ENCODE measurements at regions not wholly inside any gene's neighbourhood (a gene's known extent, or its start where the extent isn't known, plus 50 kb on each side); places are given as distances from the start of the nearest gene placed in this dataset.
A peak's percentile ranks its signal among the peaks of the same experiment; 100 is the strongest.

GRCh38 chr1:70528590-70529333 lies 117.7 kb downstream of the CTH start:
- TF ChIP-seq CTCF (IDR thresholded peaks at IDR 0.05; ENCODE audit: control insufficient read depth, insufficient read depth, low read depth, low read length, missing control alignments), result peak; percentile 82
- DNase-seq (ENCODE audit: low read depth), result no peak
- no peak overlapping the region for H3K4me3 ChIP-seq (ENCODE audit: control insufficient read depth, low read depth, low read length)

GRCh38 chr1:70536708-70537366 lies 125.8 kb downstream of the CTH start:
- H3K4me3 ChIP-seq (ENCODE audit: control insufficient read depth, low read depth, low read length), result no peak overlapping the region
- no peak for TF ChIP-seq CTCF (IDR thresholded peaks at IDR 0.05; ENCODE audit: control insufficient read depth, insufficient read depth, low read depth, low read length, missing control alignments)
- no peak for DNase-seq (ENCODE audit: low read depth)

GRCh38 chr1:70537788-70538187 lies 126.7 kb downstream of the CTH start:
- DNase-seq (ENCODE audit: low read depth), result no peak
- no peak for TF ChIP-seq CTCF (IDR thresholded peaks at IDR 0.05; ENCODE audit: control insufficient read depth, insufficient read depth, low read depth, low read length, missing control alignments)
- no peak overlapping the region for H3K4me3 ChIP-seq (ENCODE audit: control insufficient read depth, low read depth, low read length)

- TF ChIP-seq CTCF (IDR thresholded peaks at IDR 0.05; ENCODE audit: control insufficient read depth, insufficient read depth, low read depth, low read length, missing control alignments), result no peak
- no peak for DNase-seq (ENCODE audit: low read depth)
- no peak overlapping the region for H3K4me3 ChIP-seq (ENCODE audit: control insufficient read depth, low read depth, low read length)
Observed at GRCh38 chr1:70542030-70542429, 131.0 kb downstream of the CTH start.

- no peak for TF ChIP-seq CTCF (IDR thresholded peaks at IDR 0.05; ENCODE audit: control insufficient read depth, insufficient read depth, low read depth, low read length, missing control alignments)
- DNase-seq (ENCODE audit: low read depth), result no peak
- no peak overlapping the region for H3K4me3 ChIP-seq (ENCODE audit: control insufficient read depth, low read depth, low read length)
Observed at GRCh38 chr1:70542856-70543255, 131.8 kb downstream of the CTH start.

- no peak for TF ChIP-seq CTCF (IDR thresholded peaks at IDR 0.05; ENCODE audit: control insufficient read depth, insufficient read depth, low read depth, low read length, missing control alignments)
- H3K4me3 ChIP-seq (ENCODE audit: control insufficient read depth, low read depth, low read length), result no peak overlapping the region
- no peak for DNase-seq (ENCODE audit: low read depth)
Observed at GRCh38 chr1:70546726-70547125, 135.7 kb downstream of the CTH start.
